T-helper 22 cell (primary cell): ENCODE measurements at regions not wholly inside any gene's neighbourhood (a gene's known extent, or its start where the extent isn't known, plus 50 kb on each side); places are given as distances from the start of the nearest gene placed in this dataset.

Experiments used
- DNase-seq: peaks from one replicate; pipeline ENCODE4 v3.0.0-alpha.2; 2020; ENCODE audit warnings: low read depth

- DNase-seq, result no peak
Measured at GRCh38 chr3:19093084-19093483, 55.2 kb upstream of the KCNH8 start.

GRCh38 chr3:19077388-19077787 is 70.9 kb upstream of the KCNH8 start:
- no peak for DNase-seq

DNA sequence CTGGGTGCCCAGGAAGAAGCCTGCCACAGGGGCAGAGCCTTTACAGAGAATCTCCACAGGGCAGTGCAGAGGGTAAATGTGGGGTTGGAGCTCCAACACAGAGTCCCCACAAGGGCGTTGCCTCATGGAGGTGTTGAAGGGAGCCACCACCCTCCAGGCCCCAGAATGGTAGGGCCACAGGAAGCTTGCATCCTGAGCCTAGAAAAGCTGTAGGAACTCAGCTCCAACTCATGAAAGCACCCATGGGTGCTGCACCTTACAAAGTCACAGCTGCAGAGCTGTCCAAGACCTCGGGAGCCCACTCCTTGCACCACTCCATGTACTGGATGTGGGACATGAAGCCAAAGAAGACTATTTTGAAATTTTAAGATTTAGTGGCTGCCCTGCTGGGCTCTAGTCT is 73.3 kb upstream of the KCNH8 start:
- no peak for DNase-seq

- DNase-seq, result no peak
Measured at GRCh38 chr3:19074257-19074900, 73.9 kb upstream of the KCNH8 start.

- no peak for DNase-seq
Measured at GRCh38 chr3:19073341-19074105, 74.8 kb upstream of the KCNH8 start.

DNA sequence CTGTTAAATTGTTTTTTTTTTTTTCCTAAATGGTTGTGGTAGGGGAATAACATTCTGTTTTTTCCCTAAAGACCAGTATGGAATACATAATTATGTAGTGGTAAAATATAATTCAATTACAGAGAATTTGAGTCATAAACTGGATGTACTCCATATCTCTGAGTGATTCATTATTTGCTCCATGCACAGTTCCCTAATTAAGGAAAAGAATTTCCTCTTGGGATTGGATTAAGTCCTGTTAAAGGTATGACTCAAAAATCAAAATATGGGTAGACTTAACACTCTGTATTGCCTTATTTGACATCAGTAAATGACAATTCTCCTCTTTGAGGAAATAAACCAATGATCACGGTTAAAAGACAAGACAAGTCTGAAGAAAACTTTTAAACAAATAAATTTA is 78.0 kb upstream of the KCNH8 start:
- DNase-seq, result no peak

DNA sequence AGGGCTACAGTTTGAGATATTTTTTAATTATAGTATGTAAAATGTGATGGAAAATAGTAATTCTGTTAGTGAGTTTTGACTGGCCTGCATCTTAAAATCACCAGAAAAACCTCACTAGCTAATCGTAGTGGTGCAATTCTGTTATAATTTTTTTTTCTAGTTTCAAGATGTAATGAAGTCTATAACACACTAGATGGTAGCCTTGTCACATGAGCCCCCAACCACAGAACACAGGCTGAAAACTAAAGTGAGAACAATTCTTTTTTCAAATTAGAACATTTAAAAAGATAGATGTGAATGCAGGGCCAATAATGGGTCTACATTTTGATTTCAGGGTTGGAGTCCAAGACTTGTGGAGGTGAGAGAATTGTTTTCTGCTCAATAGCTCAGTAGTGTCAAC is 83.3 kb upstream of the KCNH8 start:
- DNase-seq, result no peak

GRCh38 chr3:19063936-19064335 is 84.4 kb upstream of the KCNH8 start:
- DNase-seq, result no peak

DNA sequence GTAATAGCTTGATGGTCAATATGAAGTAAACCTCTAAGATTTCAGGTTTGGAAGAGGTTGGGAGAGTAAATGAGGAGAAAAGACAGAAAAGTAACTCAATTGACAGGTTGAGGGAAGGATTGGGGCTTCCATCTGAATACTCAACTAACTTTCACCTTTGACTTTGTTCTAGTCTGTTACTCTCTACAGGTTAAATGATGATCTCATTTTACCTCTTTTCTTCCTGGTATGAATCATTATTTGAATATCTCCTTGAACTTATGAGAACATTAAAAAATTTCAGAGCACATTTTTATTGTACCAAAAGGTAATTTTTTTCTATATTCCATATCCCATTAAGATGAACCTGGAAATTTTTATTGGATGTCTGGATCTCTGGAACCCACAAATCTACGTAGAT is 87.9 kb upstream of the KCNH8 start:
- no peak for DNase-seq

- no peak for DNase-seq
Measured at GRCh38 chr3:19052874-19053273, 95.4 kb upstream of the KCNH8 start.

DNA sequence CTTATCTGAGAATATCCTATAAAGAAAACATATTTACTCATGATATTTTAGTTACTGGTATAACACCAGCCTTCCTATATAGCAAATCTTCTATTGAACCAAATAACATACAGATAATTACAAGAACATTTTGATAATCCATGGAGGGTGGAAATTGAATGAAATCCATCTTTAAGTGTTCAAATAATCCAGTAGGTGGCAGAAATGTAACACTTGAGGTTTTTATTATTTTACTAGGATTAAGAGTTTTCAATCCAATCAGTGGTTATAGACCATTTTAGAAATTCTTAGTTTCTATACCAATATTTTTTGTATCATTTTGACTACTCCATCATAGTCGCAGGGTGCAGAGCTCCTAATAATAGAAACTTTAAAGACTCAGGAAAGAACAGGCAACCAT is 101.9 kb upstream of the KCNH8 start:
- DNase-seq, result no peak

- DNase-seq, result no peak
Measured at GRCh38 chr3:19030522-19030839, 117.8 kb upstream of the KCNH8 start.

DNA sequence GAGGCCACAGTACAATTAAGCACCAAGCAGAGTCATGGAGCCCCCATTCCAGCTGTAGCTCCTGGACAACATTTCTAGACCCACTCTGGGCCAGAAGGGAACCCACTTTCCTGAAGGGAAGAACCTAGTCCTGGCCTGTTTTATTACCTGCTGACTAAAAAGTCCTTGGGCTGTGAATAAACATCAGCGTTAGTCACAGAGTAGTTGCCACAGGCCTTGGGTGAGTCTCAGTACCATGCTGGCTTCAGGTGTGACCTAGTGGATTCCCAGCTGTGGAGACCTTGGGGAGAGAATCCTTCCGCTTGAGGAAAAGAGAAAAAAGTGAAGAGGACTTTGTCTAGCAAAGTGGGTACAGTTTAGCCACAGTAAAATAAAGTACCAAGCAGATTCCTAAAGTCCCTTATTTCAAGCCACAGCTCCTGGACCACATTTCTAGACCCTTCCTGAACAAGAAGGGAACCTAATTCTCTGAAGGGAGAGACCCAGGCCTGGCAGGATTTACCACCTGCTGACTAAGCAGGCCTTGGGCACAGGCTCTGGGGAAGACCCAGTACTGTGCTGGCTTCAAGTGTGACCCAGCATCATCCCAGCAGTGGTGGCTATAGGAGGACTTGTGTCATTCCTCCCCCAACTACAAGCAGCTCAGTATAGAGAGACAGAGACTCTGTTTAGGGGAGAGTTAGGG is 118.3 kb upstream of the KCNH8 start:
- no peak for DNase-seq

DNA sequence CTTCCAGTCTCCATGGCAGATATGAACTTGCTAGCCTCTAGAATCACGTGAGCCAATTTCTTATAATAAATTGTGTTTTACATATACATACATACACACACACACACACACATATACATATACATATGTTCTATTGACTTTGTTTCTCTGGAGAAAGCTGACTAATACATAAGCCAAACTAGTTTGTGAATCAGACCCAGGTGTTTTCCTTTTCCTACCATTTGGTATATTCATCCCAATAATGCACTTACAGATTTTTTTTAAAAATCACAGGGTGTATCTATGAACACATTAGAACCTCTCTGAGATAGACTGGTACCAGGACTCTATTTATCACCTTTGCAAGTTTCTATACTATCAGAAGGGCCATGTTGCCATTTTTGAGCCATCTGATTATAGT is 122.9 kb upstream of the KCNH8 start:
- DNase-seq, result no peak

- no peak for DNase-seq
Measured at GRCh38 chr3:19022546-19022945, 125.8 kb upstream of the KCNH8 start.

GRCh38 chr3:19016851-19017250 is 131.5 kb upstream of the KCNH8 start:
- DNase-seq, result no peak

DNA sequence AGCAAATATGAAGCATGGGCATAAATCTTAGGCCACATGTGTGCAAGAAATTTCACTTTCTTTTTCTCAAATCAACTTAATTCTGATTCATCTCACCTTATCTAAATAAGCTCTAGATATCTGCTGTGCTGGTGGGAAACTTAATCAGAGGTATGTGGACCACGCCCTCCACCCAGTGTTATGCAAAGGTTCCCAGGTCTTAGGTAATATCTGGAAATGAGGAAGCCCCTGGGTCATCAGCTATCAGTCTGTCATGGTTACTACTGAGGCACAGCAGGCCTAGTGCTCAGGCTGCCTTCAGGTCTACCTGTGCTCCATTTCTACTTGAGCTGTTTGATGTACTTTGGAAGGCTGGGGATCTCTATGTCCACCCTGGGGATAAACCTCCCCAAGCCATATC is 134.4 kb upstream of the KCNH8 start:
- no peak for DNase-seq

GRCh38 chr3:19012846-19013245 is 135.5 kb upstream of the KCNH8 start:
- no peak for DNase-seq

- DNase-seq, result no peak
Measured at GRCh38 chr3:19002606-19003005, 145.7 kb upstream of the KCNH8 start.

GRCh38 chr3:18998069-18998468 is 150.2 kb upstream of the KCNH8 start:
- DNase-seq, result no peak

- DNase-seq, result no peak
Measured at GRCh38 chr3:18992709-18993108, 155.6 kb upstream of the KCNH8 start.

DNA sequence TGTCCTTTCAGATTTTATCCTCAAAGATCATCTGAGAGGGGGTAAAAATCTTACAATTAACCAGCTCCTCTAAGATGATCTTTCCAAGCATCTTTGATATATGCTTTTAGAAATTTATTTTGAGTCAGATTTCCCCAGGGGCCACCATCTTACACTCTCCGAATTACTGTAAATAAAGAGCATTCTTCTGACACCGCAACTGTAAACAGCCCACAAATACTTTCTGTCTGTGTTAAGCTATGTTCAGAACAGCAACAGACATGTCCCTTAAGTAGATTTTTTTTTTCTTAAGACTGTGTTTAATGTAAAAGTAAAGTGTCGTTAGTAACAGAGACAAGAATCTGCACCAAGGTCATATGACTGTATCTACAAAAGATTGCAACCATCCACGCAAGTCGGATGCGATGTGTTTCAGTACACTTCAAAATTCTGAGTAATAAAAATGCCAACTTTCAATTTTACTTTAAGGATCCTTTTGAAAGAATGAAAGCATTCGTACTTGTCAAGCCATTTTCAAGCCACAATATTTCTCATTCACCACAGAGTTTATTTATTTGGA is 159.0 kb upstream of the KCNH8 start:
- no peak for DNase-seq

- DNase-seq, result no peak
Measured at GRCh38 chr3:18988614-18989229, 159.6 kb upstream of the KCNH8 start.
